GM23338 (cell line): ENCODE measurements at regions not wholly inside any gene's neighbourhood (a gene's known extent, or its start where the extent isn't known, plus 50 kb on each side); places are given as distances from the start of the nearest gene placed in this dataset.
"Not testable (repeated sequence)": the region's sequence is repeated elsewhere in the genome, so short reads cannot be mapped to it uniquely, and the experiment has no call there.

Experiments used
- CREB1 ChIP-seq: fragments of 250-450 bp; sonication (Bioruptor Pico); IDR thresholded peaks from 2 replicates; pipeline ENCODE4 v1.5.0; 2020; ENCODE audit warnings: low read depth, mild to moderate bottlenecking, moderate library complexity
- EZH2 ChIP-seq: fragments of 200-600 bp; sonication (generic); IDR thresholded peaks from one replicate; pipeline ENCODE4 v1.8.0; 2017; ENCODE audit warnings: antibody characterized with exemption, mild to moderate bottlenecking, low read depth; ENCODE audit not compliant: unreplicated experiment
- EZH2phosphoT487 ChIP-seq: fragments of 200-600 bp; sonication (generic); IDR thresholded peaks from one replicate; pipeline ENCODE4 v1.8.1; 2018; ENCODE audit warnings: antibody characterized with exemption; ENCODE audit not compliant: unreplicated experiment
- JUNB ChIP-seq: IDR thresholded peaks from one replicate; pipeline ENCODE4 v1.6.1; 2016; ENCODE audit warnings: antibody characterized with exemption; ENCODE audit not compliant: unreplicated experiment
- NANOG ChIP-seq: IDR thresholded peaks from 2 replicates; pipeline ENCODE4 v1.6.1; 2016; ENCODE audit warnings: antibody characterized with exemption, borderline replicate concordance
- POLR2AphosphoS5 ChIP-seq: IDR thresholded peaks from 2 replicates; pipeline ENCODE4 v1.6.1; 2016; ENCODE audit warnings: antibody characterized with exemption, low read depth
- STAT1 ChIP-seq: IDR thresholded peaks from one replicate; pipeline ENCODE4 v1.6.1; 2016; ENCODE audit warnings: antibody characterized with exemption; ENCODE audit not compliant: unreplicated experiment
- ZNF114 ChIP-seq: fragments of 250-450 bp; sonication (Bioruptor Pico); IDR thresholded peaks from 2 replicates; pipeline ENCODE4 v1.5.0; 2020; ENCODE audit warnings: mild to moderate bottlenecking, moderate library complexity
- ZNF331 ChIP-seq: fragments of 250-450 bp; sonication (Bioruptor Pico); IDR thresholded peaks from 2 replicates; pipeline ENCODE4 v1.5.0; 2020; ENCODE audit warnings: low read depth, mild to moderate bottlenecking, moderate library complexity
- TF ChIP-seq, protein P1 (sequence below), 2 experiments: fragments of 200-600 bp in 1 of 2; sonication (generic) in 1 of 2; conservative IDR thresholded peaks; 2 replicates each; pipeline versions ENCODE4 v1.5.1 to v1.6.1; 2016 to 2017; ENCODE audit warnings: antibody characterized with exemption in 2 of 2, low read depth in 2 of 2, mild to moderate bottlenecking in 2 of 2, moderate library complexity in 1 of 2
- TF ChIP-seq, protein P2 (sequence below): IDR thresholded peaks from one replicate; pipeline ENCODE4 v1.6.1; 2018; ENCODE audit warnings: antibody characterized with exemption; ENCODE audit not compliant: unreplicated experiment
- TF ChIP-seq, protein P3 (sequence below): IDR thresholded peaks from 2 replicates; pipeline ENCODE4 v1.6.1; 2016; ENCODE audit warnings: antibody characterized with exemption

DNA sequence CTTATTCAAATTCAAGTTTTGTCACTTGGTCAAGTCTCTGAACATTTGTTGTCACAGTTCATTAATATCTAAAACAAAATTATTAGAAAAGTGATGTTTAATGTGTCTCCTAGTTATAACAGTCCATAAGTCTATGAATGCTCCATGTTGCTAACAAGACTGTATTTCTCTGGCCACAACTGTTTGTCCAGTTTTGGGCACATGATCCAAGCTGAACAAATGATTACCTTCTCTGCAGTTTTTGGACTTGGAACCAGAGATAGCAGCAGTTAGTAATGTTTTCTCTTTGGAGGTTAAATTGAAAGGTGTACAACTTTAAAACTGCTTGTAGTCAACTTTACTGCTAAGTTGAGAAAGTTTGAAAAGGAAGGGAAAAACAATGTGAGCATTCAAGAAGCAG, 84.7 kb upstream of the NOX4 start:
- TF ChIP-seq, protein P1, sequence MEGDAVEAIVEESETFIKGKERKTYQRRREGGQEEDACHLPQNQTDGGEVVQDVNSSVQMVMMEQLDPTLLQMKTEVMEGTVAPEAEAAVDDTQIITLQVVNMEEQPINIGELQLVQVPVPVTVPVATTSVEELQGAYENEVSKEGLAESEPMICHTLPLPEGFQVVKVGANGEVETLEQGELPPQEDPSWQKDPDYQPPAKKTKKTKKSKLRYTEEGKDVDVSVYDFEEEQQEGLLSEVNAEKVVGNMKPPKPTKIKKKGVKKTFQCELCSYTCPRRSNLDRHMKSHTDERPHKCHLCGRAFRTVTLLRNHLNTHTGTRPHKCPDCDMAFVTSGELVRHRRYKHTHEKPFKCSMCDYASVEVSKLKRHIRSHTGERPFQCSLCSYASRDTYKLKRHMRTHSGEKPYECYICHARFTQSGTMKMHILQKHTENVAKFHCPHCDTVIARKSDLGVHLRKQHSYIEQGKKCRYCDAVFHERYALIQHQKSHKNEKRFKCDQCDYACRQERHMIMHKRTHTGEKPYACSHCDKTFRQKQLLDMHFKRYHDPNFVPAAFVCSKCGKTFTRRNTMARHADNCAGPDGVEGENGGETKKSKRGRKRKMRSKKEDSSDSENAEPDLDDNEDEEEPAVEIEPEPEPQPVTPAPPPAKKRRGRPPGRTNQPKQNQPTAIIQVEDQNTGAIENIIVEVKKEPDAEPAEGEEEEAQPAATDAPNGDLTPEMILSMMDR (conservative IDR thresholded peaks at IDR 0.05; ENCODE audit: low read depth in 2 of 2), result not testable (repeated sequence)
- not testable (repeated sequence) for TF ChIP-seq EZH2; CREB1; POLR2AphosphoS5; JUNB; EZH2phosphoT487; ZNF331; NANOG; ZNF114 (CRISPR knock-in tag); STAT1
- TF ChIP-seq, protein P2, sequence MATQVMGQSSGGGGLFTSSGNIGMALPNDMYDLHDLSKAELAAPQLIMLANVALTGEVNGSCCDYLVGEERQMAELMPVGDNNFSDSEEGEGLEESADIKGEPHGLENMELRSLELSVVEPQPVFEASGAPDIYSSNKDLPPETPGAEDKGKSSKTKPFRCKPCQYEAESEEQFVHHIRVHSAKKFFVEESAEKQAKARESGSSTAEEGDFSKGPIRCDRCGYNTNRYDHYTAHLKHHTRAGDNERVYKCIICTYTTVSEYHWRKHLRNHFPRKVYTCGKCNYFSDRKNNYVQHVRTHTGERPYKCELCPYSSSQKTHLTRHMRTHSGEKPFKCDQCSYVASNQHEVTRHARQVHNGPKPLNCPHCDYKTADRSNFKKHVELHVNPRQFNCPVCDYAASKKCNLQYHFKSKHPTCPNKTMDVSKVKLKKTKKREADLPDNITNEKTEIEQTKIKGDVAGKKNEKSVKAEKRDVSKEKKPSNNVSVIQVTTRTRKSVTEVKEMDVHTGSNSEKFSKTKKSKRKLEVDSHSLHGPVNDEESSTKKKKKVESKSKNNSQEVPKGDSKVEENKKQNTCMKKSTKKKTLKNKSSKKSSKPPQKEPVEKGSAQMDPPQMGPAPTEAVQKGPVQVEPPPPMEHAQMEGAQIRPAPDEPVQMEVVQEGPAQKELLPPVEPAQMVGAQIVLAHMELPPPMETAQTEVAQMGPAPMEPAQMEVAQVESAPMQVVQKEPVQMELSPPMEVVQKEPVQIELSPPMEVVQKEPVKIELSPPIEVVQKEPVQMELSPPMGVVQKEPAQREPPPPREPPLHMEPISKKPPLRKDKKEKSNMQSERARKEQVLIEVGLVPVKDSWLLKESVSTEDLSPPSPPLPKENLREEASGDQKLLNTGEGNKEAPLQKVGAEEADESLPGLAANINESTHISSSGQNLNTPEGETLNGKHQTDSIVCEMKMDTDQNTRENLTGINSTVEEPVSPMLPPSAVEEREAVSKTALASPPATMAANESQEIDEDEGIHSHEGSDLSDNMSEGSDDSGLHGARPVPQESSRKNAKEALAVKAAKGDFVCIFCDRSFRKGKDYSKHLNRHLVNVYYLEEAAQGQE, result not testable (repeated sequence)
- TF ChIP-seq, protein P3, sequence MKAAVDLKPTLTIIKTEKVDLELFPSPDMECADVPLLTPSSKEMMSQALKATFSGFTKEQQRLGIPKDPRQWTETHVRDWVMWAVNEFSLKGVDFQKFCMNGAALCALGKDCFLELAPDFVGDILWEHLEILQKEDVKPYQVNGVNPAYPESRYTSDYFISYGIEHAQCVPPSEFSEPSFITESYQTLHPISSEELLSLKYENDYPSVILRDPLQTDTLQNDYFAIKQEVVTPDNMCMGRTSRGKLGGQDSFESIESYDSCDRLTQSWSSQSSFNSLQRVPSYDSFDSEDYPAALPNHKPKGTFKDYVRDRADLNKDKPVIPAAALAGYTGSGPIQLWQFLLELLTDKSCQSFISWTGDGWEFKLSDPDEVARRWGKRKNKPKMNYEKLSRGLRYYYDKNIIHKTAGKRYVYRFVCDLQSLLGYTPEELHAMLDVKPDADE, result not testable (repeated sequence)
